A549 (cell line): ENCODE measurements at regions not wholly inside any gene's neighbourhood (a gene's known extent, or its start where the extent isn't known, plus 50 kb on each side); places are given as distances from the start of the nearest gene placed in this dataset.

Source experiments
- ATAC-seq, 2 experiments: fragments of 200-7000 bp in 1 of 2; fragments of >200 bp in 1 of 2; cut with Nextera tagmentation in 1 of 2; cut with Tn5 transposase in 1 of 2; 3 replicates each; pipeline versions ENCODE4 v1.8.0 to v1.9.1; 2018 to 2020; ENCODE audit warnings: mild to moderate bottlenecking in 1 of 2, moderate library complexity in 1 of 2
- CTCF ChIA-PET: fragments of 300-600 bp; sonication (Branson Sonifier 250); formaldehyde crosslinking; extraction: SDS; loops from one replicate; lab custom pipeline; 2021; ENCODE audit warnings: antibody characterized with exemption, inconsistent platforms; lab: Yijun Ruan, JAX
- POLR2A ChIA-PET: fragments of 350-600 bp; formaldehyde crosslinking; extraction: SDS; loops from one replicate; lab custom pipeline; 2021; ENCODE audit warnings: antibody characterized with exemption, inconsistent platforms; lab: Yijun Ruan, JAX
- DNase-seq, 2 experiments: peaks; one replicate each; pipeline versions ENCODE4 v3.0.0 to v3.0.0-alpha.2; 2011 to 2016; ENCODE audit warnings: low read depth in 1 of 2, low spot score in 1 of 2
- FAIRE-seq: peaks from 2 replicates; lab custom pipeline; 2011; peaks lifted over from hg19 to GRCh38; lab: Jason Lieb, UNC
- H3K27ac ChIP-seq, 2 experiments: fragments of >200 bp; sonication (Bioruptor Twin); formaldehyde crosslinking; 3 replicates each; pipeline ENCODE4 v1.5.1; 2016 to 2017
- H3K4me1 ChIP-seq: fragments of >200 bp; sonication (Bioruptor Twin); formaldehyde crosslinking; 3 replicates; pipeline ENCODE4 v1.6.1; 2016
- H3K4me2 ChIP-seq: fragments of >200 bp; sonication (Bioruptor Twin); formaldehyde crosslinking; 3 replicates; pipeline ENCODE4 v1.6.1; 2016
- H3K4me3 ChIP-seq: fragments of >200 bp; sonication (Bioruptor Twin); formaldehyde crosslinking; 3 replicates; pipeline ENCODE4 v1.5.1; 2016
- H3K9me3 ChIP-seq: fragments of >200 bp; sonication (Bioruptor Twin); formaldehyde crosslinking; 3 replicates; pipeline ENCODE4 v1.6.1; 2016
- BHLHE40 ChIP-seq: IDR thresholded peaks from 2 replicates; pipeline ENCODE4 v1.6.1; 2012; ENCODE audit warnings: low read depth, low read length, inconsistent platforms
- CBX8 ChIP-seq: fragments of 200-600 bp; sonication (generic); IDR thresholded peaks from 2 replicates; pipeline ENCODE4 v1.6.1; 2016
- CEBPB ChIP-seq, 2 experiments: fragments of >200 bp in 1 of 2; sonication (Bioruptor Twin) in 1 of 2; formaldehyde crosslinking in 1 of 2; IDR thresholded peaks; 2 replicates each; pipeline ENCODE4 v1.6.1; 2012 to 2016
- CHD4 ChIP-seq: fragments of 200-600 bp; sonication (generic); IDR thresholded peaks from 2 replicates; pipeline ENCODE4 v1.6.1; 2016; ENCODE audit warnings: antibody characterized with exemption, mild to moderate bottlenecking, borderline replicate concordance
- ELK1 ChIP-seq: fragments of 150-350 bp; IDR thresholded peaks from 2 replicates; pipeline ENCODE4 v1.6.1; 2014; ENCODE audit warnings: low read depth, mild to moderate bottlenecking, low read length
- ESRRA ChIP-seq: fragments of 150-350 bp; IDR thresholded peaks from 2 replicates; pipeline ENCODE4 v1.6.1; 2014; ENCODE audit warnings: mild to moderate bottlenecking, low read length, borderline replicate concordance
- FOSL2 ChIP-seq, 2 experiments: fragments of 450-650 bp in 1 of 2; fragments of >200 bp in 1 of 2; sonication (Bioruptor Twin) in 1 of 2; formaldehyde crosslinking; IDR thresholded peaks; 2 replicates each; pipeline versions ENCODE4 v1.5.0 to v1.6.1; 2016 to 2020; ENCODE audit warnings: mild to moderate bottlenecking in 1 of 2, moderate library complexity in 1 of 2
- FOXS1 ChIP-seq: fragments of 250-450 bp; sonication (Bioruptor Pico); IDR thresholded peaks from 2 replicates; pipeline ENCODE4 v1.5.0; 2020; ENCODE audit warnings: mild to moderate bottlenecking, moderate library complexity
- HDAC2 ChIP-seq: fragments of 200-600 bp; sonication (generic); IDR thresholded peaks from 2 replicates; pipeline ENCODE4 v1.6.1; 2016
- HEYL ChIP-seq: fragments of 250-450 bp; sonication (Bioruptor Pico); IDR thresholded peaks from 2 replicates; pipeline ENCODE4 v1.8.0; 2021; ENCODE audit warnings: mild to moderate bottlenecking, moderate library complexity
- KDM5A ChIP-seq: fragments of 200-600 bp; sonication (generic); IDR thresholded peaks from 2 replicates; pipeline ENCODE4 v1.6.1; 2016; ENCODE audit warnings: antibody characterized with exemption, mild to moderate bottlenecking
- MAX ChIP-seq: IDR thresholded peaks from 2 replicates; pipeline ENCODE4 v1.6.1; 2012
- NFE2L2 ChIP-seq: fragments of 150-350 bp; conservative IDR thresholded peaks from 2 replicates; pipeline ENCODE4 v1.6.1; 2014; ENCODE audit warnings: low read length
- NPAS2 ChIP-seq: fragments of 250-450 bp; sonication (Bioruptor Pico); IDR thresholded peaks from 2 replicates; pipeline ENCODE4 v1.8.0; 2022; ENCODE audit warnings: mild to moderate bottlenecking, moderate library complexity, borderline replicate concordance
- PBX3 ChIP-seq: IDR thresholded peaks from 2 replicates; pipeline ENCODE4 v1.6.1; 2012
- PHF8 ChIP-seq: fragments of 200-600 bp; sonication (generic); IDR thresholded peaks from 2 replicates; pipeline ENCODE4 v1.6.1; 2016; ENCODE audit warnings: low read depth, mild to moderate bottlenecking, antibody characterized with exemption, moderate library complexity, borderline replicate concordance
- POLR2AphosphoS2 ChIP-seq: conservative IDR thresholded peaks from 2 replicates; pipeline ENCODE4 v1.6.1; 2012; ENCODE audit warnings: low read length, improper control_type of control experiment, inconsistent platforms
- RAD21 ChIP-seq, 2 experiments: fragments of >200 bp in 1 of 2; sonication (Bioruptor Twin) in 1 of 2; formaldehyde crosslinking in 1 of 2; IDR thresholded peaks in 1 of 2; conservative IDR thresholded peaks in 1 of 2; 2 replicates in 1 of 2; 3 replicates in 1 of 2; pipeline ENCODE4 v1.6.1; 2012 to 2018; ENCODE audit warnings: inconsistent platforms in 1 of 2
- RARB ChIP-seq: fragments of 250-450 bp; sonication (Bioruptor Pico); IDR thresholded peaks from 2 replicates; pipeline ENCODE4 v1.8.0; 2021; ENCODE audit warnings: mild to moderate bottlenecking, moderate library complexity
- SMC3 ChIP-seq: fragments of >200 bp; sonication (Bioruptor Twin); formaldehyde crosslinking; IDR thresholded peaks from 3 replicates; pipeline ENCODE4 v1.6.1; 2018; ENCODE audit warnings: inconsistent platforms
- TFCP2L1 ChIP-seq: fragments of 250-450 bp; sonication (Bioruptor Pico); IDR thresholded peaks from 2 replicates; pipeline ENCODE4 v1.5.0; 2021; ENCODE audit warnings: mild to moderate bottlenecking
- ZC3H11A ChIP-seq: fragments of 450-650 bp; IDR thresholded peaks from 2 replicates; pipeline ENCODE4 v1.6.1; 2014; ENCODE audit warnings: antibody characterized with exemption, mild to moderate bottlenecking
- ZSCAN20 ChIP-seq: fragments of 250-450 bp; sonication (Bioruptor Pico); IDR thresholded peaks from 2 replicates; pipeline ENCODE4 v1.8.0; 2022; ENCODE audit warnings: mild to moderate bottlenecking, moderate library complexity
- WGBS: methylation state at CpG from one replicate; pipeline ENCODE4 v1.1.6; 2017; ENCODE audit errors: missing lambda C conversion rate; 5-methylcytosine and 5-hydroxymethylcytosine counted together
- TF ChIP-seq, protein P1 (sequence below): fragments of >200 bp; sonication (Bioruptor Twin); formaldehyde crosslinking; IDR thresholded peaks from 3 replicates; pipeline ENCODE4 v1.5.1; 2016
- TF ChIP-seq, protein P2 (sequence below): fragments of 250-450 bp; sonication (Bioruptor Pico); IDR thresholded peaks from 2 replicates; pipeline ENCODE4 v1.5.0; 2020; ENCODE audit warnings: low read depth, mild to moderate bottlenecking, moderate library complexity

DNA sequence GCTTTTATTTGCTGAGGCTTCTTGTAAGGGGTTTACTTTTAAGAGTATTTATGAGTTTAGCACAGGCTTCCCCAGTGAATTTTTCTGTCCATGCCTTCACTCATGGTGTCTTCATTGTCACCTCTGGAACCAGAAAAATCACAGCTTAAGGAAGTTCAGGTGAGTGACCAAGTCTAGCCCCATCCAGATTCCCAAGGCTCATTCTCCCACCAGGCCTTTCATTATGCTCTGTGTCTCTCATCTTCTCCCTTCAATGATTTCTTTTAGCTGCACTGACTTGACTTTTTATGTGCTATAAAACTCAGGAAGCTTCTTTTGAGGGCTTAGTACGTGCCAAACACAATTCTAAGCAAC is 64.9 kb upstream of the NEDD9 start (continued):
- TF ChIP-seq, protein P1, sequence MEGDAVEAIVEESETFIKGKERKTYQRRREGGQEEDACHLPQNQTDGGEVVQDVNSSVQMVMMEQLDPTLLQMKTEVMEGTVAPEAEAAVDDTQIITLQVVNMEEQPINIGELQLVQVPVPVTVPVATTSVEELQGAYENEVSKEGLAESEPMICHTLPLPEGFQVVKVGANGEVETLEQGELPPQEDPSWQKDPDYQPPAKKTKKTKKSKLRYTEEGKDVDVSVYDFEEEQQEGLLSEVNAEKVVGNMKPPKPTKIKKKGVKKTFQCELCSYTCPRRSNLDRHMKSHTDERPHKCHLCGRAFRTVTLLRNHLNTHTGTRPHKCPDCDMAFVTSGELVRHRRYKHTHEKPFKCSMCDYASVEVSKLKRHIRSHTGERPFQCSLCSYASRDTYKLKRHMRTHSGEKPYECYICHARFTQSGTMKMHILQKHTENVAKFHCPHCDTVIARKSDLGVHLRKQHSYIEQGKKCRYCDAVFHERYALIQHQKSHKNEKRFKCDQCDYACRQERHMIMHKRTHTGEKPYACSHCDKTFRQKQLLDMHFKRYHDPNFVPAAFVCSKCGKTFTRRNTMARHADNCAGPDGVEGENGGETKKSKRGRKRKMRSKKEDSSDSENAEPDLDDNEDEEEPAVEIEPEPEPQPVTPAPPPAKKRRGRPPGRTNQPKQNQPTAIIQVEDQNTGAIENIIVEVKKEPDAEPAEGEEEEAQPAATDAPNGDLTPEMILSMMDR, result no peak
- no peak for TF ChIP-seq CEBPB (IDR thresholded peaks at IDR 0.05)

DNA sequence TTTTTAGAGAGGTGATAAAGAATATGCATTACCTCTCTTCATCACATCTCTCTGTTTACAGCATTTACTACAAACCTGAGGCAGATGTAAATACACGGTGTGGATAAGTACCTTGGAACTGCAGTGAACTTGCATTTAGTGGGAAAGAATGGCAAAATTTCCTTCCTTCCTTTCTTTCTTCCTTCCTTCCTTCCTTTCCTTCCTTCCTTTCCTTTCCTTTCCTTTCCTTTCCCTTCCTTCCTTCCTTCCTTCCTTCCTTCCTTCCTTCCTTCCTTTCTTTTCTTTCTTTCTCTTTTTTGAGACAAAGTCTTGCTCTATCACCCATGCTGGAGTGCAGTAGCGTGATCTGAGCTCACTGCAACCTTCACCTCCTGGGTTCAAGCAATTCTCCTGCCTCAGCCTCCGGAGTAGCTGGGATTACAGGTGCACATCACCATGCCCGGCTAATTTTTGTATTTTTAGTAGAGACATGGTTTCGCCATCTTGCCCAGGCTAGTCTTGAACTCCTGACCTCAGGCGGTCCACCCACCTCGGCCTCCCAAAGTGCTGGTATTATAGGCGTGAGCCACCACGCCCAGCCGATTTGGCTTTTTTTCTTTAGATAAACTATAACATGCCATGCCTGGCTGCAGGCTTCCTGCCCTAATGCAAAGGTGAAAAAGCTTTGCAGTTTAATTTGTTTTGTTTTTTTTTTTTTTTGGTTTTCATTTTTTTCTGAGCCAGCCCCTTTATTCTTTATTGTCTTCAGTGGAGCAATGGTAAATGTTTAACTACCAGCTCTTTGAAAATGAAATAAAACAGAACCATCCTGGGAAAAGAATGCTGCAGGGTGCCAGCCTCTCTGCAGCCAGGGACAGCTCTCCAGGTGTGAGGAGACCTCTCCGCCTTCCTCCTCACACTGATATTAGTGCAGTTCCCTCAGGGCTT is 64.2 kb upstream of the NEDD9 start:
- peaks cover 23% of the 10 kb centered on the region for H3K4me1 ChIP-seq
- no peak overlapping the region for H3K4me3 ChIP-seq
- TF ChIP-seq POLR2AphosphoS2 (no peak), ZSCAN20 (CRISPR knock-in tag) (no peak), PBX3 (no peak), NPAS2 (CRISPR knock-in tag) (no peak)
- peak overlapping the region; percentile 31 for H3K4me2 ChIP-seq
- no peak for DNase-seq
- H3K27ac ChIP-seq, result peak overlapping the region; percentile 48 to 70; a peak in 5 of 6 replicates
- ChIA-PET POLR2A (no interaction called here), CTCF (interaction anchor here (1.1 to 1.7 kb wide), 2 partner anchors 9 to 19 kb away, joined by 3 to 4 read pairs; no protein-coding TSS in a partner anchor)
- 70% methylated on average over 11 of the region's 11 CpGs for WGBS
- no peaks in the 10 kb centered on the region for H3K9me3 ChIP-seq
- ATAC-seq, result no peak
- FAIRE-seq, result no peak

DNA sequence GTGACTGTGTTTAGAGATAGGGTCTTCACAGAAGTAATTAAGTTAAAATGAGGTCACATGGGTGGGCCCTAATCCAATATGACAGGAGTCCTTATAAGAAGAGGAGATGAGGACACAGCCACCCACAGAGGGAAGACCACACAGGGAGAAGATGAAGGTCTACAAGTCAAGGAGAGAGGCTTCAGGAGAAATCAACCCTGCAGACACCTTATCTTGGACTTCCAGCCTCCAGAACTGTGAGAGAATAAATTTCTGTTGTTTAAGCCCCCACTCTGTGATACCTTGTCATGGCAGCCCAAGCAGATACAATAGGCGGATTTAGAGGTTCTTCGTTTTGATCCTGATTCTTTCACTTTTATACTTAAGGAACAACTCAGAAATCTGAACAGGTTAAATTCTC is 63.5 kb upstream of the NEDD9 start:
- POLR2A ChIA-PET, result no interaction called here
- DNase-seq, result no peak
- TF ChIP-seq HEYL (CRISPR knock-in tag) (no peak), ZC3H11A (no peak), POLR2AphosphoS2 (no peak), HDAC2 (no peak), RARB (CRISPR knock-in tag) (no peak), ELK1 (no peak), MAX (no peak), BHLHE40 (no peak)
- TF ChIP-seq, protein P2, sequence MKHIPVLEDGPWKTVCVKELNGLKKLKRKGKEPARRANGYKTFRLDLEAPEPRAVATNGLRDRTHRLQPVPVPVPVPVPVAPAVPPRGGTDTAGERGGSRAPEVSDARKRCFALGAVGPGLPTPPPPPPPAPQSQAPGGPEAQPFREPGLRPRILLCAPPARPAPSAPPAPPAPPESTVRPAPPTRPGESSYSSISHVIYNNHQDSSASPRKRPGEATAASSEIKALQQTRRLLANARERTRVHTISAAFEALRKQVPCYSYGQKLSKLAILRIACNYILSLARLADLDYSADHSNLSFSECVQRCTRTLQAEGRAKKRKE (CRISPR knock-in tag), result no peak
- CTCF ChIA-PET, result no interaction called here
- no peak for ATAC-seq
- Histone ChIP-seq H3K4me3 (no peak overlapping the region), H3K4me1 (peaks cover 23% of the 10 kb centered on the region), H3K9me3 (no peaks in the 10 kb centered on the region), H3K27ac (peak overlapping the region in 1 of 2 experiments; percentile 60; a peak in 1 of 6 replicates), H3K4me2 (no peak overlapping the region)
- FAIRE-seq, result no peak
- 90% methylated on average over 2 of the region's 2 CpGs for WGBS

DNA sequence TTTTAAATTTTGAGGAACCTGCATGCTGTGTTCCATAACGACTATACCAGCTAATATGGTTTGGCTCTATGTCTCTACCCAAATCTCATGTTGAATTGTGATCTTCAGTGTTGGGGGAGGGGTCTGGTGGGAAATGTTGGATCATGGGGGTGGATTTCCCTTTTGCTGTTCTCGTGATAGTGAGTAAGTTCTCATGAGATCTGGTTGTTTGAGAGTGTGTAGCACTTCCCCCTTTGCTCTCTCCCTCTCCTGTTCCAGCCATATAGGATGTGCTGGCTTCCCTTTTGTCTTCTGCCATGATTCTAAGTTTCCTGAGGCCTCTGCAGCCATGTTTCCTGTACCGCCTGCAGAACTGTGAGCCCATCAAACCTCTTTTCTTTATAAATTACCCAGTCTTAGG is 61.8 kb upstream of the NEDD9 start:
- Histone ChIP-seq H3K4me1 (peaks cover 19% of the 10 kb centered on the region), H3K4me2 (no peak overlapping the region), H3K4me3 (no peak overlapping the region), H3K27ac (no peak overlapping the region), H3K9me3 (no peaks in the 10 kb centered on the region)
- 85% methylated on average over 3 of the region's 3 CpGs for WGBS
- DNase-seq (no peak), FAIRE-seq (no peak), ATAC-seq (no peak)
- CTCF ChIA-PET, result no interaction called here
- POLR2A ChIA-PET, result no interaction called here
- TF ChIP-seq SMC3, result no peak
- no peak for TF ChIP-seq PHF8
- TF ChIP-seq PBX3, result no peak
- TF ChIP-seq RAD21 (conservative IDR thresholded peaks at IDR 0.05 in 1 of 2, IDR thresholded peaks at IDR 0.05 in 1 of 2), result no peak
- no peak for TF ChIP-seq NPAS2 (CRISPR knock-in tag)
- no peak for TF ChIP-seq RARB (CRISPR knock-in tag)
- TF ChIP-seq CHD4, result no peak
- no peak for TF ChIP-seq FOSL2 (IDR thresholded peaks at IDR 0.05)
- no peak for TF ChIP-seq FOSL2 (CRISPR knock-in tag; IDR thresholded peaks at IDR 0.05)
- no peak for TF ChIP-seq TFCP2L1 (CRISPR knock-in tag)
- TF ChIP-seq CBX8, result no peak
- TF ChIP-seq ESRRA, result no peak
- TF ChIP-seq NFE2L2, result no peak
- TF ChIP-seq KDM5A, result no peak
- no peak for TF ChIP-seq FOXS1 (CRISPR knock-in tag)
